ENCODE measurements at regions not wholly inside any gene's neighbourhood (a gene's known extent, or its start where the extent isn't known, plus 50 kb on each side); places are given as distances from the start of the nearest gene placed in this dataset.

DNA sequence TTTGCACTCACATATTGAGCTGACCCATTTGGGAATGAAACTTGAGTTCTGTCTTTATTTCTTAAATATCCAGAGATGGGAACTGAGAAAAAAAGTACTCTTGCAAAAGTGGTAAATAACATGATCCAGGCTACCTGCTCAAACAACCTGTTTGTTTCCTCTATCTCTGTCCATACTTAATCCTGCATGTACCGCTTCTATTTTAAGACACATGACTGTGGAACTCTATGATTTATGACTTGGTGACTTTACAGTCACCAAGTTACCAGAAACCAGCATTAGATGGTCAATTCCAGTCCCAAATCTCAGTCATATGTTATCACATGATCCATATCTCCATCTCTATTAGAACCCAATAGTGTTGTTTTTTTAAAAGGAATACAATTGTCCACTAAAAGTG lies 606.7 kb downstream of the EPHA5 start:
- POLR2A ChIA-PET, result no interaction called here
- RAD21 ChIA-PET (ENCODE audit: low non-redundant PET in 1 of 2, low total read pairs in 2 of 2, uncharacterized antibody in 2 of 2, unreplicated experiment in 2 of 2), result no interaction called here
- no peaks in the 10 kb centered on the region for H3K4me1 ChIP-seq (ENCODE audit: control insufficient read depth in 1 of 2, insufficient read depth in 2 of 2, low read length in 2 of 2)
- CTCF ChIA-PET, result no interaction called here
- H3K9ac ChIP-seq (ENCODE audit: low read length), result no peak overlapping the region
- H3K79me2 ChIP-seq (ENCODE audit: insufficient read depth, low read length), result no peaks in the 10 kb centered on the region
- intact Hi-C loops (cut with micrococcal nuclease), result no loop called here
- H3K9me3 ChIP-seq (ENCODE audit: control insufficient read depth in 1 of 2, insufficient read depth in 1 of 2, low read depth in 1 of 2, low read length in 2 of 2), result peaks cover 4 to 27% of the 10 kb centered on the region in 2 experiments; a peak in 2 of 4 replicates
- no peak for DNase-seq (ENCODE audit: low read depth, low spot score)
- BruUV-seq (replicated peaks), result no TSS peak
- H3K36me3 ChIP-seq (ENCODE audit: control insufficient read depth in 1 of 2, insufficient read depth in 2 of 2, low read length in 2 of 2), result no peaks in the 10 kb centered on the region
- H3K9me2 ChIP-seq (ENCODE audit: insufficient read depth), result no peaks in the 10 kb centered on the region
- no peak overlapping the region for H3K27ac ChIP-seq (ENCODE audit: low read depth, low read length)
- no peak overlapping the region for H2AFZ ChIP-seq (ENCODE audit: low read depth, low read length, poor library complexity, severe bottlenecking)
- no peaks in the 10 kb centered on the region for H4K20me1 ChIP-seq (ENCODE audit: insufficient read depth)
- TF ChIP-seq FOSL1 (IDR thresholded peaks at IDR 0.05; ENCODE audit: low read depth), result no peak
- no peak for TF ChIP-seq POLR2AphosphoS5 (IDR thresholded peaks at IDR 0.05; ENCODE audit: low read depth, low read length)
- no peak for TF ChIP-seq TCF7L2 (IDR thresholded peaks at IDR 0.05; ENCODE audit: borderline replicate concordance, extremely low read depth, insufficient read depth, insufficient read length)
- TF ChIP-seq CBX3 (IDR thresholded peaks at IDR 0.05; ENCODE audit: low read depth), result no peak
- TF ChIP-seq MAX (IDR thresholded peaks at IDR 0.05), result no peak
- TF ChIP-seq EZH2 (IDR thresholded peaks at IDR 0.05), result no peak
- no peak for TF ChIP-seq RAD21 (IDR thresholded peaks at IDR 0.05; ENCODE audit: low read depth)
- TF ChIP-seq SRF (IDR thresholded peaks at IDR 0.05; ENCODE audit: low read depth), result no peak
- TF ChIP-seq, protein P1, sequence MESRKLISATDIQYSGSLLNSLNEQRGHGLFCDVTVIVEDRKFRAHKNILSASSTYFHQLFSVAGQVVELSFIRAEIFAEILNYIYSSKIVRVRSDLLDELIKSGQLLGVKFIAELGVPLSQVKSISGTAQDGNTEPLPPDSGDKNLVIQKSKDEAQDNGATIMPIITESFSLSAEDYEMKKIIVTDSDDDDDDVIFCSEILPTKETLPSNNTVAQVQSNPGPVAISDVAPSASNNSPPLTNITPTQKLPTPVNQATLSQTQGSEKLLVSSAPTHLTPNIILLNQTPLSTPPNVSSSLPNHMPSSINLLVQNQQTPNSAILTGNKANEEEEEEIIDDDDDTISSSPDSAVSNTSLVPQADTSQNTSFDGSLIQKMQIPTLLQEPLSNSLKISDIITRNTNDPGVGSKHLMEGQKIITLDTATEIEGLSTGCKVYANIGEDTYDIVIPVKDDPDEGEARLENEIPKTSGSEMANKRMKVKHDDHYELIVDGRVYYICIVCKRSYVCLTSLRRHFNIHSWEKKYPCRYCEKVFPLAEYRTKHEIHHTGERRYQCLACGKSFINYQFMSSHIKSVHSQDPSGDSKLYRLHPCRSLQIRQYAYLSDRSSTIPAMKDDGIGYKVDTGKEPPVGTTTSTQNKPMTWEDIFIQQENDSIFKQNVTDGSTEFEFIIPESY (IDR thresholded peaks at IDR 0.05; ENCODE audit: extremely low read depth, insufficient replicate concordance, low read length), result no peak
- TF ChIP-seq, protein P2, sequence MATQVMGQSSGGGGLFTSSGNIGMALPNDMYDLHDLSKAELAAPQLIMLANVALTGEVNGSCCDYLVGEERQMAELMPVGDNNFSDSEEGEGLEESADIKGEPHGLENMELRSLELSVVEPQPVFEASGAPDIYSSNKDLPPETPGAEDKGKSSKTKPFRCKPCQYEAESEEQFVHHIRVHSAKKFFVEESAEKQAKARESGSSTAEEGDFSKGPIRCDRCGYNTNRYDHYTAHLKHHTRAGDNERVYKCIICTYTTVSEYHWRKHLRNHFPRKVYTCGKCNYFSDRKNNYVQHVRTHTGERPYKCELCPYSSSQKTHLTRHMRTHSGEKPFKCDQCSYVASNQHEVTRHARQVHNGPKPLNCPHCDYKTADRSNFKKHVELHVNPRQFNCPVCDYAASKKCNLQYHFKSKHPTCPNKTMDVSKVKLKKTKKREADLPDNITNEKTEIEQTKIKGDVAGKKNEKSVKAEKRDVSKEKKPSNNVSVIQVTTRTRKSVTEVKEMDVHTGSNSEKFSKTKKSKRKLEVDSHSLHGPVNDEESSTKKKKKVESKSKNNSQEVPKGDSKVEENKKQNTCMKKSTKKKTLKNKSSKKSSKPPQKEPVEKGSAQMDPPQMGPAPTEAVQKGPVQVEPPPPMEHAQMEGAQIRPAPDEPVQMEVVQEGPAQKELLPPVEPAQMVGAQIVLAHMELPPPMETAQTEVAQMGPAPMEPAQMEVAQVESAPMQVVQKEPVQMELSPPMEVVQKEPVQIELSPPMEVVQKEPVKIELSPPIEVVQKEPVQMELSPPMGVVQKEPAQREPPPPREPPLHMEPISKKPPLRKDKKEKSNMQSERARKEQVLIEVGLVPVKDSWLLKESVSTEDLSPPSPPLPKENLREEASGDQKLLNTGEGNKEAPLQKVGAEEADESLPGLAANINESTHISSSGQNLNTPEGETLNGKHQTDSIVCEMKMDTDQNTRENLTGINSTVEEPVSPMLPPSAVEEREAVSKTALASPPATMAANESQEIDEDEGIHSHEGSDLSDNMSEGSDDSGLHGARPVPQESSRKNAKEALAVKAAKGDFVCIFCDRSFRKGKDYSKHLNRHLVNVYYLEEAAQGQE (IDR thresholded peaks at IDR 0.05; ENCODE audit: low read depth), result no peak
- no peak for TF ChIP-seq ZFX (IDR thresholded peaks at IDR 0.05)
- TF ChIP-seq CEBPB (IDR thresholded peaks at IDR 0.05; ENCODE audit: low read depth), result no peak
- no peak for TF ChIP-seq EZH2phosphoT487 (IDR thresholded peaks at IDR 0.05; ENCODE audit: borderline replicate concordance)
- TF ChIP-seq ZNF274 (IDR thresholded peaks at IDR 0.05; ENCODE audit: low read depth, low read length), result no peak
- no peak for TF ChIP-seq ELF1 (IDR thresholded peaks at IDR 0.05; ENCODE audit: borderline replicate concordance, low read depth)
- H3K4me3 ChIP-seq (replicated peaks in 1 of 2; ENCODE audit: low read depth in 1 of 2, low read length in 2 of 2), result no peak overlapping the region
- no peak for ATAC-seq
- no peak overlapping the region for H3K4me2 ChIP-seq (ENCODE audit: low read length)
- no peaks in the 10 kb centered on the region for H3K27me3 ChIP-seq (ENCODE audit: insufficient read depth, low read length)

Measured in HCT116 (cell line).